ENCODE measurements at regions not wholly inside any gene's neighbourhood (a gene's known extent, or its start where the extent isn't known, plus 50 kb on each side); places are given as distances from the start of the nearest gene placed in this dataset.

DNA sequence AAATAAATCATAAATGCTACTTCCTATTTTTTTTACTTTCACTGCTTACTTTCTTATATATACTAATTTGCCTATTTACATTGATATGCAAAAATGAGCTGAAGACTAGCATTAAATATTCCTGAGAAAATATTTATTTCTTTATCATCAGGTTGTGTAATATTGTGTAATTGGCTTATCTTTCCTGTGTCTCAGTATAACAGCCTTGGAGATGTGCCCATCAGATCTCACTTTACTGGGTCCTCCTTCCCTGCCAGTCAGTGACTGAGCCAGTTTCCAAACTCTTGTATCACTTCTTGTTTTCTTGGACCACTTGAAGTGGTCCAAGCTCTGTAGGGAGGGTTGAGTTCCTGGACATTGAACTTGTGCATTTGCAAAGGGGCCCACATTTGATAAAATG lies 900.0 kb downstream of the LUZP2 start:
- TF ChIP-seq, protein P1, sequence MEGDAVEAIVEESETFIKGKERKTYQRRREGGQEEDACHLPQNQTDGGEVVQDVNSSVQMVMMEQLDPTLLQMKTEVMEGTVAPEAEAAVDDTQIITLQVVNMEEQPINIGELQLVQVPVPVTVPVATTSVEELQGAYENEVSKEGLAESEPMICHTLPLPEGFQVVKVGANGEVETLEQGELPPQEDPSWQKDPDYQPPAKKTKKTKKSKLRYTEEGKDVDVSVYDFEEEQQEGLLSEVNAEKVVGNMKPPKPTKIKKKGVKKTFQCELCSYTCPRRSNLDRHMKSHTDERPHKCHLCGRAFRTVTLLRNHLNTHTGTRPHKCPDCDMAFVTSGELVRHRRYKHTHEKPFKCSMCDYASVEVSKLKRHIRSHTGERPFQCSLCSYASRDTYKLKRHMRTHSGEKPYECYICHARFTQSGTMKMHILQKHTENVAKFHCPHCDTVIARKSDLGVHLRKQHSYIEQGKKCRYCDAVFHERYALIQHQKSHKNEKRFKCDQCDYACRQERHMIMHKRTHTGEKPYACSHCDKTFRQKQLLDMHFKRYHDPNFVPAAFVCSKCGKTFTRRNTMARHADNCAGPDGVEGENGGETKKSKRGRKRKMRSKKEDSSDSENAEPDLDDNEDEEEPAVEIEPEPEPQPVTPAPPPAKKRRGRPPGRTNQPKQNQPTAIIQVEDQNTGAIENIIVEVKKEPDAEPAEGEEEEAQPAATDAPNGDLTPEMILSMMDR (IDR thresholded peaks at IDR 0.05): no peak
- TF ChIP-seq POLR2A (IDR thresholded peaks at IDR 0.05) (no peak), POLR2AphosphoS5 (IDR thresholded peaks at IDR 0.05) (no peak)
